LNCAP (cell line): ENCODE measurements at regions not wholly inside any gene's neighbourhood (a gene's known extent, or its start where the extent isn't known, plus 50 kb on each side); places are given as distances from the start of the nearest gene placed in this dataset.

Source experiments
- CTCF ChIP-seq: fragments of 450-650 bp; IDR thresholded peaks from 2 replicates; pipeline ENCODE4 v1.5.1; 2017; ENCODE audit warnings: mild to moderate bottlenecking

- TF ChIP-seq CTCF: no peak
Measured at GRCh38 chr7:15885678-15886077, 199.2 kb upstream of the MEOX2 start.

GRCh38 chr7:15874774-15875173 lies 188.3 kb upstream of the MEOX2 start:
- no peak for TF ChIP-seq CTCF

- no peak for TF ChIP-seq CTCF
Measured at GRCh38 chr7:15870347-15870746, 183.9 kb upstream of the MEOX2 start.

- no peak for TF ChIP-seq CTCF
Measured at GRCh38 chr7:15867441-15867840, 181.0 kb upstream of the MEOX2 start.

- TF ChIP-seq CTCF: no peak
Measured at GRCh38 chr7:15866753-15867152, 180.3 kb upstream of the MEOX2 start.

- no peak for TF ChIP-seq CTCF
Measured at GRCh38 chr7:15864626-15864991, 178.1 kb upstream of the MEOX2 start.

- TF ChIP-seq CTCF: no peak
Measured at GRCh38 chr7:15863951-15864625, 177.6 kb upstream of the MEOX2 start.

GRCh38 chr7:15862781-15863165 lies 176.3 kb upstream of the MEOX2 start:
- no peak for TF ChIP-seq CTCF
